Gastroesophageal sphincter (tissue), 4 donors: ENCODE measurements at regions not wholly inside any gene's neighbourhood (a gene's known extent, or its start where the extent isn't known, plus 50 kb on each side); places are given as distances from the start of the nearest gene placed in this dataset.
"Not testable (repeated sequence)": the region's sequence is repeated elsewhere in the genome, so short reads cannot be mapped to it uniquely, and the experiment has no call there.

Experiments used
- ATAC-seq: fragments of 150-250 bp; one replicate; pipeline ENCODE4 v1.9.1; 2016; ENCODE audit warnings: mild to moderate bottlenecking, moderate library complexity
- H3K27ac ChIP-seq, 4 donors: fragments of 200-600 bp; sonication (generic) in 3 of 4; 1 replicate in 3 of 4; 2 replicates in 1 of 4; pipeline ENCODE4 v1.5.1; 2016 to 2019
- H3K27me3 ChIP-seq: fragments of 200-600 bp; sonication (generic); one replicate; pipeline ENCODE4 v1.5.1; 2019
- H3K36me3 ChIP-seq, 2 donors: fragments of 200-600 bp; sonication (generic); one replicate each; pipeline ENCODE4 v1.5.1; 2019; ENCODE audit warnings: control low read depth in 1 of 2
- H3K4me1 ChIP-seq, 3 donors: fragments of 200-600 bp; sonication (generic); 1 replicate in 2 of 3; 2 replicates in 1 of 3; pipeline ENCODE4 v1.5.1; 2016 to 2019; ENCODE audit warnings: control low read depth in 2 of 3
- H3K4me3 ChIP-seq, 2 donors: fragments of 200-600 bp; sonication (generic); one replicate each; pipeline ENCODE4 v1.5.1; 2019; ENCODE audit warnings: mild to moderate bottlenecking in 1 of 2, moderate library complexity in 1 of 2
- H3K9me3 ChIP-seq, 3 donors: fragments of 200-600 bp; sonication (generic); one replicate each; pipeline ENCODE4 v1.5.1; 2017 to 2019; ENCODE audit warnings: control low read depth in 2 of 3
- CTCF ChIP-seq, 4 experiments: fragments of 200-600 bp in 2 of 4; fragments of 450-650 bp in 2 of 4; sonication (generic) in 1 of 4; IDR thresholded peaks; one replicate each; pipeline ENCODE4 v1.5.1; 2017 to 2019; ENCODE audit warnings: antibody characterized with exemption in 4 of 4, mild to moderate bottlenecking in 2 of 4, moderate library complexity in 2 of 4
- EP300 ChIP-seq: sonication (generic); formaldehyde crosslinking; IDR thresholded peaks from one replicate; pipeline ENCODE4 v1.6.1; 2017; ENCODE audit warnings: antibody characterized with exemption, mild to moderate bottlenecking
- POLR2A ChIP-seq, 2 donors: fragments of 450-650 bp; IDR thresholded peaks; one replicate each; pipeline ENCODE4 v1.6.1; 2017; ENCODE audit warnings: antibody characterized with exemption in 2 of 2, mild to moderate bottlenecking in 2 of 2, moderate library complexity in 1 of 2
- POLR2AphosphoS5 ChIP-seq: sonication (generic); formaldehyde crosslinking; IDR thresholded peaks from one replicate; pipeline ENCODE4 v1.6.1; 2017; ENCODE audit warnings: antibody characterized with exemption
- WGBS, 2 donors: methylation state at CpG; one replicate each; pipeline ENCODE4 v1.1.5; 2018; ENCODE audit warnings: low coverage in 1 of 2; 5-methylcytosine and 5-hydroxymethylcytosine counted together

- Histone ChIP-seq H3K27ac (no peak overlapping the region), H3K9me3 (no peaks in the 10 kb centered on the region), H3K4me1 (no peaks in the 10 kb centered on the region), H3K4me3 (no peak overlapping the region), H3K27me3 (no peaks in the 10 kb centered on the region), H3K36me3 (no peaks in the 10 kb centered on the region)
- TF ChIP-seq CTCF (IDR thresholded peaks at IDR 0.05) = no peak
- TF ChIP-seq POLR2A (IDR thresholded peaks at IDR 0.05) = no peak
- no peak for TF ChIP-seq EP300
- TF ChIP-seq POLR2AphosphoS5 = no peak
- ATAC-seq = no peak
- 77 to 92% methylated on average over 4 to 5 of the region's 5 CpGs for WGBS, 2 donors
These were observed 325.6 kb downstream of the BTBD3 start for GRCh38 chr20:12243327-12243726.

- 72 to 77% methylated on average over 2 of the region's 2 CpGs for WGBS, 2 donors
- Histone ChIP-seq H3K27me3 (no peaks in the 10 kb centered on the region), H3K27ac (no peak overlapping the region), H3K9me3 (no peaks in the 10 kb centered on the region), H3K4me3 (no peak overlapping the region), H3K4me1 (no peaks in the 10 kb centered on the region), H3K36me3 (no peaks in the 10 kb centered on the region)
- TF ChIP-seq POLR2AphosphoS5 = no peak
- TF ChIP-seq CTCF (IDR thresholded peaks at IDR 0.05) = no peak
- no peak for TF ChIP-seq EP300
- TF ChIP-seq POLR2A (IDR thresholded peaks at IDR 0.05) = no peak
- ATAC-seq = no peak
These were observed 330.8 kb downstream of the BTBD3 start for GRCh38 chr20:12248481-12248880.

GRCh38 chr20:12250661-12251060, 333.0 kb downstream of the BTBD3 start:
- not testable (repeated sequence) for H3K36me3 ChIP-seq, H3K9me3 ChIP-seq, ATAC-seq, H3K4me3 ChIP-seq, H3K4me1 ChIP-seq, H3K27ac ChIP-seq, H3K27me3 ChIP-seq
- 79 to 100% methylated on average over 1 of the region's 1 CpG for WGBS, 2 donors

GRCh38 chr20:12252793-12253192, 335.1 kb downstream of the BTBD3 start:
- Histone ChIP-seq H3K36me3 (no peaks in the 10 kb centered on the region), H3K4me1 (no peaks in the 10 kb centered on the region), H3K27me3 (no peaks in the 10 kb centered on the region), H3K4me3 (no peak overlapping the region), H3K27ac (no peak overlapping the region), H3K9me3 (no peaks in the 10 kb centered on the region)
- 63 to 77% methylated on average over 3 to 7 of the region's 7 CpGs for WGBS, 2 donors
- no peak for TF ChIP-seq EP300
- no peak for TF ChIP-seq POLR2A (IDR thresholded peaks at IDR 0.05)
- TF ChIP-seq CTCF (IDR thresholded peaks at IDR 0.05) = no peak
- TF ChIP-seq POLR2AphosphoS5 = no peak
- ATAC-seq = no peak

GRCh38 chr20:12255461-12255970, 337.8 kb downstream of the BTBD3 start:
- H3K27ac ChIP-seq = no peak overlapping the region
- H3K27me3 ChIP-seq = no peaks in the 10 kb centered on the region
- no peaks in the 10 kb centered on the region for H3K36me3 ChIP-seq
- no peak overlapping the region for H3K4me3 ChIP-seq
- ATAC-seq = no peak
- H3K9me3 ChIP-seq = no peaks in the 10 kb centered on the region
- TF ChIP-seq CTCF (IDR thresholded peaks at IDR 0.05) (no peak), POLR2AphosphoS5 (no peak), EP300 (no peak), POLR2A (IDR thresholded peaks at IDR 0.05) (no peak)
- 71 to 78% methylated on average over 3 of the region's 3 CpGs for WGBS, 2 donors
- H3K4me1 ChIP-seq = no peaks in the 10 kb centered on the region

GRCh38 chr20:12256806-12257205, 339.1 kb downstream of the BTBD3 start:
- WGBS, 2 donors = 50 to 78% methylated on average over 1 of the region's 1 CpG
- Histone ChIP-seq H3K27me3 (no peaks in the 10 kb centered on the region), H3K36me3 (no peaks in the 10 kb centered on the region), H3K4me3 (no peak overlapping the region), H3K4me1 (no peaks in the 10 kb centered on the region), H3K9me3 (no peaks in the 10 kb centered on the region), H3K27ac (no peak overlapping the region)
- TF ChIP-seq POLR2A (IDR thresholded peaks at IDR 0.05) (no peak), CTCF (IDR thresholded peaks at IDR 0.05) (no peak), POLR2AphosphoS5 (no peak), EP300 (no peak)
- ATAC-seq = no peak
